Fibroblast of skin of right quadriceps (primary cell): ENCODE measurements at regions not wholly inside any gene's neighbourhood (a gene's known extent, or its start where the extent isn't known, plus 50 kb on each side); places are given as distances from the start of the nearest gene placed in this dataset.

Experiments
- DNase-seq: peaks from one replicate; pipeline ENCODE4 v3.0.0-alpha.2; 2013

DNA sequence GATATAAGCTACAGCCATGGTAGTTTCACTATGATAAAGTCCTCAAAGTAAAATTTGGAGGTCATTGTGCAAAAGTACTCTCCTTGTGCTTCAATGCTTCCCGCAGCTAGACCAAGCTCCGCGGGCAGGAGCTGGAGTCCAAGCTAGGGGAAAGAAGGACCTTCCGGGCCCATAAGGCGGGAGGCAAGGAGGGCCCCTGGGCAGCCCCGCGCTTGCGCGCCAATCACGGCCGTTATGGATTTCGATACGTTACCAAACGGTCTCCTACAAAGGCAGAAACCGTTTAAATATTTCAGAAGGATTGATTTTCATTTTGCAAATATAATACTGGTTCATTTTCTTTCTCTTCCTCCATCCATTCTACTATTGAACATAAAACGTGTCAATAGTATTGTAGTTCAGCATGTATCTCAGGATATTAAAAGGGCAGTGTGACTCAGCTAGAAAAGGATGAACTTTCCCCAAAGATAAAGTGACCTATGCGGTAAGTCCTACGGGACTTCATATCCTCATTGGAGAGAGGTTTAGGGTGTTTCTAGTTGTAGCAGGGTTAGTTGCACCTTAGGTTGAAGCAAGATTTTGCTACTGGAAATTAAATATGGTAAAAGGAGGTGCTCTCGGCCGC lies 128.0 kb downstream of the KIF20B start:
- DNase-seq = no peak

DNA sequence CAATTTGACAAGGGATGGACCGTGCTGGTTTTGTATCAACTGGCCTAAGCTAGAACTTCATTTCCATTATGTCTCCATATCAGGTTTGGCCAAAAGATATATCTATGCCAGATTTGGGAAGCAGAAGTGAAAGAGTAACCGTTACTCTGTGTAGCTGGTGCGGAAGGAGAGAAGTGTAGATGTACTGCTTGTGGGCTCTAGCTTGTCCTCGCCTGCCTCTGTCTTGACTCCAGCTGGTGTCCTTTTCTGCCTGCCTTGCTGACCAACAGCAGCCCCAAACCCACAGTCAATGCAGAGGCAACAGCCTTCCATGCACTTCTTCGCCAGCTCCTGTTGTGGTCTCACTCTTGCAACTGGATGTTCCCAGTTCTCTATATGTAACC lies 128.5 kb downstream of the KIF20B start:
- DNase-seq = no peak

DNA sequence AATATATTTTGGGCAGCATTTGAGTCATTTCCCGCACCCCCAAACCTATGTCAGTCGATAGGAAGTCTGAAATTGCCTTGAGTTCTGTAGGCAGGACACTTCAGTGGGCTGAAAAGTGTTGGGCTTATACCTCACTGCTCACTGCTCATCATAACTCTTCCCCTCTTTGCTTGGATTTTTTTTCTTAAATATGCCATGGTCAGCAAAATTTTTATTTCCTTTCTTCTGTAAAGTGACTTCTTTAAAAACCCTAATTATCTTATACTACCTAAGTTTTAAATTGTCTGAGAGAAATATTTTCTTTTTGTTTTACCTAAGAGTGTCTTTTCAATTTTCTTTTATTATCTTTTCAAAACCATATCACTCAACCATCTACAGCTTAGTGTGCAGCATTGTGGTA lies 129.2 kb downstream of the KIF20B start:
- DNase-seq = no peak

DNA sequence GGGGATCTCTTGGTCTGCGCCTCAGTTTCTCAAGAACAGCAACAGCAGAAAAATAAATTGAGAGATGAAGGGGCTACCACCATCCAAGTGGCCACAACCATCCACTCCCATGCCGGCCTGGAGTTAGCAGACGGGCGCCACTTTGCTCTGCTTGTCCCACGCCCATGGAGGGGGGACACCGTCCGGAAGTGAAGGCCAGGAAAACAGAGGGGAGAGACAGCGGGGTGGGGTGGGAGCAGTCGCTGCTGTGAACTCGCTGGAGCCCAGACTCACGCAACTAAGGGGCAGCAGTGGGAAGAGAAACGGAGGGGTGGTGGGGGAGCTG lies 135.4 kb downstream of the KIF20B start:
- no peak for DNase-seq

DNA sequence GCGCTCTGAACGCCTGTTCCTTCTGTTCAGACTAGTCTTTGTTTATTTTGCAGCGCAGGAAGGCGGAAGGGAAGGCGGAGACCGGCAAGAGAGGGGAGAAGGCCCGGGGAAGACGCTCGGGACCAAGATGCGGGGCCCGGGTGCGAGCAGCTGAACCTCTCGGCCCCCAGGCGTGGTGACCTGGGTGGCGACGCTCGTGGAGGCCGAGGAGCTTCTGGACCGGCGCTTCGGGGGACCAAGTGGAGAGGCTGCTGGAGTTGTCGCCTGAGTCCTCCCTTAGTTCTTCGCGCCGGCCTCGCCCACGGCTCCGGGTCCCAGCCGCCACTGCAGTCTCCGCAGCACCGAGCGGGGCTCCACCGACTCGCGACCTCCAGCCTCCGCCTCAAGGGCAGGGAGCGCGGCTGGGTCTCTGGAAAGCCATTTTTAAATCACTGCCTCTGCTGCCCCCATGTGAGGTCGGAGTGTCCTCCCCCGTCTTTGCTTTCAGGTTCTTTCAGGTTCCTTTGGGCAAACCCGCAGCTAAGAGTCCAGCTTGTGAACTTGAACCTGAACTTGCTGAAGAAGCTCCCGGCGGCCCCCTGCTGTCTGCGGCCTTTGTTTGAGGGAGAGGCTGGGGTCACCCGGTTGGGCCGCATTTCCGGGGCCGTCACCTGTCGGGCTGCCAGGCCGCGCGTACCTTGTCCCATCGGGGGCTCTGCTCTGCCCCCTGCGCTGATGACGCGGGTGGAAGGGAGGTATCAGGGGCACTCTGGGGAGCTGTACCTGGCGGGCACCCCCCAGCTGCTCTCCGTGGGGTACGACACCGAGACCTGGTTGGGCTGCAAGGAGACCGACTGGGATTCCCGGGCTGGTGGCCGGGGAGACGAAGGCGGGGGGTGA lies 136.0 kb downstream of the KIF20B start:
- peak; percentile 25 for DNase-seq

DNA sequence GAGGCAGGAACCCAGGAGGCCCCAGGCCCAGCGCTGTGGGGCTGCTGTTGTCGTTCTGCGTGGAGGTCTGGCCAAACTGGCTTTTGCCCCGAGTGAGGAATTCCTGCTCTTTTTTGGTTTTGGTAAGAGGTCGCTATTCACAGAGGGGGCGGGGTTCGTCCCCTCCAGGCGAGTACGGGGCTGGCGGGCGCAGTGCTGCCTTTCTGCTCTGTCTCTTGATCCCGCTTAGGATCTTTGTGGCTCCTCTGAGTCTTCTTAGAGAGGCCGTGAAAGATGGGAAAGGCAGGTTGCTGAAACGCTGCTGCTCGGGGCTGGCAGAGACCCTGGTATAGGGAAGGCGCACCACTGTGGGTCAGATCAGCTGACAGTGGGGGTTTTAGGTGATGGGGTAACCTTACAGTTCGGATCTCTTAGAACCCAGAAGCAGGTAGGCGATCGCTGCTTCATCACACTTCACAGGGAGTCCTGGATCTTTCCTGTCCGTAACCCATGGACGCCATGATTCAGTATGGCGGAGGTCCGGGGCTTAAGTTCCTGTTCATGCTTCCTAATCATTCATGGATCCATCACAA lies 136.7 kb downstream of the KIF20B start:
- no peak for DNase-seq

DNA sequence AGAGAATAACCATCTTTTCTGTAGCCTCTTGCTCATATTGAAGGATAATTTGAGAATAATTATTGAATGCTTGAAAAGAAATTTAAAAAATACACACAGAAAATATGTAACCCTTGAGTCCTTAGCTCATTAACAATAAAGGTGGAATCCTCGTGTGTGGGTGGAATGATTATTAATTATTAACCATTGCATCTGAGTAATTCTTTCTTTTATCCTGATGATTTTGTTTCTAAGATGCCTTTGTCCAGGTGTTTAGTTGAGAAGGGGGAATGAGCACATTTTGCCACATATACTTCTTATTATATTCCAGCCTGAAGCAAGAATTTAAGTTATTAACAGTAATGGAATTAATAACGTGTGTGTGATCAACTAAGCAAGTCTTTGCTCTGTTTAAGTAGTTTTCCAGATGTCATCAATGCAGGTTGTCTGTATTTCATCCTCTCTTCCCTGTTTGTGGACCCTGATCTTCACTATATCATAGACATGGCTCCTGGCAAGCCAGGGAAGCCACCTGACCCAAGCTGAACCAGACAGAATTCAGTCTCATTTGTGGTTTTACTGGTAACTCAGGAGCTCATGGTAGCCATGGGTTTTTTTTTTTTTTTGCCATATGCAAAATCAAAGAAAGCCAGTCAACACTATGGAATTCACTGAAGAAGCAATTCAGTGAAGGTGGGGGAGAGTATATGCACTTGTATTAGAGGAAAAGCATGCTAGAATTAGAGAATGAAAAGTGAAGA lies 144.3 kb downstream of the KIF20B start:
- peak; percentile 29 for DNase-seq

DNA sequence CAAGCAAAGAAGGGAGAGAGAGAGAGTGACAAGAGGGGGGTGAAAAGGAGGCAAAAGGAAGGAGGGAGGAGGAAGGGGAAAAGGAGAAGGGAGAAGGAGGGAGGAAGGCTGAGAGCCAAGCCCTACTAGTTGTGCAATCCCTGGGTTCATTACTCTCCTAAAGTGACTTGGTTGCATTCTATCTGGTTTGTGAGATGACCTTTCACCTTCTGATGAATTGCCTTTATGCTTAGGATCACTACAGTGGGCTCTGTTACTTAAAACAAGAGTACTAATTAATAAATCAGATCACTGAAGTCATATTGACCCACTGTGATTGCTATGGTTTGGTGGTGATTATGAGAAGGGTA lies 144.9 kb downstream of the KIF20B start:
- no peak for DNase-seq

DNA sequence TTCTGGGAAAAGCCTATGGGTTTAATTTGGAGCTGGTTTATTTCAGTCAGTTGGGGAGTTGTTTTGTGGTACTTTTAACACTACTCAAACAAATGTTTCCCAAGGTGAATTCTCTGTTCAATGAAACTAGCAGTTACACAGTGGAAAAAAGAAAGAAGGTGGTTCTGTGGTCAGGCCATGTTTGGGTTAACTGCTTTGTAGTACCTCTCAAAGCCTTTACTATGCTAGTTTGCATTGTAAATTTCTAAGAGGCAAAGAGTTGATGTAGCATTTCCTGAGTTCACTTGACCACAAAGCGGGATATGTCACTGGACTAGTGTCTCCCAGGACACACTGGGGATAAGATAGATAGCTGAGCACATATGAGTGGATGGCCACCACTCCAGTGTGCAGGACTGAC lies 145.4 kb downstream of the KIF20B start:
- no peak for DNase-seq

DNA sequence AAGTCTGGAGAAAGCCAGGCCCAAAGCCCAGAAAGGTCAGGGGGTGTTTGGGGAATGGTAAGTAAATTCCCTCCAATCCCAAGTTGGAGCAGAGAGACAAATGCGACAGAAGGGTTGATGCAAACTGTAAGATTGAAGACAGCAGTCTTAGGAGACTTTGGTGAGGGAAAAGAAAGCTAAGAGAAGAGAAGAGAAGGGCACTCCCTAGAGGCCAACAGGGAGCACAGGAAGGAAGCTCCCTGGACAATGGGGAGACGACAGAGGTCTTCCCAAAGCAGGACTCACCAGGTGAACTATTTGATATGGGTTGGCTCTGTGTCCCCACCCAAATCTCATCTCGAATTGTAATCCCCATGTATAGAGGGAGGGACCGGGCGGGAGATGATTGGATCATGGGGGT lies 151.5 kb downstream of the KIF20B start:
- DNase-seq = no peak

DNA sequence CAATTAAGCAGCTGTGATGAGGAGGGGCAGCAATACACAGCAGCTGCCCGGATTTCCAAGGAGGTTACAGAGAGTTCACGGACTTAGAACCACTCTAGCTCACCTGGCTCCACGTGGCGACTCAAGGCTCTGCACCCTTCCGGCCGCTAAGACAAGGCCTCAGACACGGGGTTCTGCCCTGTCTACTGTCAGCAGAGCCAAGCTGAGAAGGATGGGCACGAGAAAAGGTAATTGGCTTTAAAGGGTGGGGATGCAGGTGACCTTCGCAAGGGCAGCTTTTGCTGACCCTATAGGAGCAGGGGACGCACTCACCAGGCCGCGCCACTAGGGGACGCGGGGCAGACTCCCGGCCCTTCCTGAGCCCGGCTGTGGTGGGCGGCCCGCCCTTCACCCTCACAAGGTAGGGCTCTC lies 152.4 kb downstream of the KIF20B start:
- DNase-seq = no peak

DNA sequence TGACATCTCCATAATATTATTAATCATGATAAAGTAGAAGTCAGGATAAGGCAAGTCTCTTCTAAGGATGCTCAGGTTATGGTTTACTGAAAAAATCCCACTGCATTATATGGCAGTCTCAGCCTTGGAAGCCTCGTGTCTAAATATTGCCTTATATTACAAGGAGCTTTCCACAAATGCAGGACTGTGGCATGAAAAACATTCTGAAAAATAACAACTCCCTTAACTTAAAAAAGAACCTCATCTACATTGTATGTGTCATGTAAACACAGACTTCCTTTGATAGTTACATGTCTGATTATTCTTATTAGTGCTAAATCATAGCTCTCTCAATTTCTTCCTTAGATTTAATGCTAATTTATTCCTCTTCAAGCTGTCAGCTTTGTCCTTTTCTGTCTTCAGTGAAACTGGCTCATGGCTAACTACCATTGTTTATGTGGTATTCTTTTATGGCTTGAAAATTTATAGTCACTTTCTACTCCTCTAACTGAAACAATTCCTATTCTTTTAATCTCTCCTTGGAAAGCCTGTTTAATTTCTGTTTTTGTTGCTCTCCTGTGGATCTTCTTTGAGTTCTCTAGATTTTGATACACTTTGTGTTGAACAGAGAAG lies 156.1 kb downstream of the KIF20B start:
- no peak for DNase-seq

DNA sequence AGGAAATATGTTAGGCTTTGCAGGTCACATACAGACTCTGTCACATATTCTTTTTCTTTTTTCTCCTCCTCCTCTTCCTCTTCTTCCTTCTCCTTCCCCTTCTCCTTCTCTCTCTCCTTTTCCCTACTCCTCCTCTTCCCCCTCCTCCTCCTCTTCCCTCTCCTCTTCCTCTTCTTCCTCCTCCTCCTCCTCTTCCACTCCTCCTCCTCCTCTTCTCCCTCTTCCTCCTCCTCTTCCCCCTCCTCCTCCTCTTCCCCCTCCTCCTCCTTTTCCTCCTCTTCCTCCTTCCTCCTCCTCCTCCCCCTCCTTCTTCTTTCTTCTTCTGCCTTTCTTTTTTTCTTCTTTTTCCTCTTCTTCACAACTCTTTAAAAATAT lies 159.8 kb downstream of the KIF20B start:
- no peak for DNase-seq

DNA sequence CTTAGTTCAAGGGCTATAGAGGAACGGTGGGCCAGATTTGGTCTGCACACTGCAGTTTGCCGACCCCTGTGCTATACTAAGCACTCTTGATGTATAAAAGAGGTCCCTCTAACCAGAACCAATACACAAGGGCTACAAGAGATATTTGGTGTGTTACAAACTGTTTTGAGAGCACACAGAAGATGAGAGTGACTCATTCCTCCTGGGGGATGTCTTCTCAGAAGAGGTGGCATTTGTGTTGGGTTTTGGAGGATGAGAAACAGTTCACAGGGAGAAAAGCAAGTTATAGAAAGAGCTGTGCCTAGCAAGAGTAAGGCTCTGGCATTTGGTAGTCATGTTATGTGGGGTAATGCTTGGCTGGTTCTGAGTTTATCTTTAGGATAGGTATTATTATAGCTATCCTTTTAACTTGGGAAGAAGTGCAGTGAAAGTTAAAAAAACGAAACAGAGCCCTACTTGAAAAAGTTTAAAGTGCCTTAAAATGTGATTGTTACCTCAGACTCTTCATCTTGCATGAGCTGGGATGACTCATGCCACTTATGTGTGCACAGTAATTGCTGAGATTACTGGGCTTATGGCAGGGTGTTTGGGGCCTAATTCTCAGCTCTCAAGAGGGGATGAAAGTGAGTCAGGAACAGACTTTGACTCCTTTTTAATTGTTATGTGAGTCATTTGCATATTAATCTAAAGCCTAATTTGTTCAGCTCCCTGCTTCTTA lies 160.4 kb downstream of the KIF20B start:
- peak; percentile 74 for DNase-seq

DNA sequence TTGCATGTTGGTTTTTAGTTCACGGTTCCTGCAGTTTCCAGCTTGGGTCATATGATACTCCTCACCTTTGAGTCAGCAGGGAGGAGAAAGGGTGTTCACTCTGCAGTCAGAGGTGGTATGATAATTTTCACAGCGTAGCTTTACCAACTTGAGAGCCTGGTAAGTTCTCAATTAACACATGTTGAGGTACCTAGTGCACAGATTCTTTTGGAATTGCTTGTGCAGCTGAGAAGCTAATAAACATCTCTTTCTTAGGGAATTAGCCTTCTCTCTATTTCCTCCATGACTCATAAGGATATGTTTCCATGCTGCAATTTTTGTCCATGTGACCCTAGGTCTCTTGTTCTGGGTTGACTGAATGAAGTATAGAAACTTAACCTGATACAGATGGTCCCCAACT lies 166.6 kb downstream of the KIF20B start:
- DNase-seq = peak; percentile 27

DNA sequence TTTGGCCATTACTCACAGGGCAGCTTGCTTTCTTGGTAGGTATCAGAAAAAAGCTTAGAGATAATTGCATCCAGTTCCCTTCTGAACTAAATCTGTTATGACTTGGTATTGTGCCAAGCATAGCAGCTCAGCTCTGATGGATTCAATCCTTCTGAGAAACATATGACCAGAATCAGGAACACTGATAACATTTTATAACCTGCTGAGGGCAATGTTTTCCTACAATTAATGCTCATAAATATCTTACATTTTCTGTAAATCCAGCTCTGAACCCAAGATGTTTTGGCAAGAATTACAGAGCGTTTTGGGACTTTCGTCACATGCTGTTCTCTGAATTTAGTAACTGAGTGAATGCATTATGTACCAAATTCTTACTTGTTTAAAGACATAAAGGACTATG lies 167.8 kb downstream of the KIF20B start:
- DNase-seq = peak; percentile 29

DNA sequence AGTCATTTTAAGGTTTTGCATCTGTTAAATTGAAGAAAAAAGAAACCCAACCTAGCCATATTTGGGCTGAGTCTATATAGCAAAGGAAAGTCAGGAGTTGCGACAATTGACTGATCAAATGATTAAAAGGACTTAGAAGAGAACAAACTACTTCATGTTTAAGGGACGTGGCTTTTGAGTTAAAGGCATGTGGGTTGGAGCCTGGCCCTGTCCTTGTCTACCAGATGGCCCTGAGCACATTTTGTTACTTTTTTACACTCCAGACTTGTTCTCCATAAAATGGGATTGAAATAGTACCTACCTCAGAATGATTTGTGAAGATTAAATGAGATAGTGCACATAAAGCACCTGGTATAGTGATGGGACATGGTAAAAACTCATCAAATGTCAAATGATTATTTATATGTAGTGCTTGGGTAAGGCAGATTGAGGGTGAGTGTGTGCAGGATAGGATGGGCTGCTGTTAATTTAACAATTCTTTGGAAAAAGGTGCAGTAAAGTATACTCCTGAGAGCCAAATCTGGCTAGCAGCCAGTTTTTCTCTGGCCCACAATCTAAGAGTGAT lies 168.3 kb downstream of the KIF20B start:
- DNase-seq = no peak

DNA sequence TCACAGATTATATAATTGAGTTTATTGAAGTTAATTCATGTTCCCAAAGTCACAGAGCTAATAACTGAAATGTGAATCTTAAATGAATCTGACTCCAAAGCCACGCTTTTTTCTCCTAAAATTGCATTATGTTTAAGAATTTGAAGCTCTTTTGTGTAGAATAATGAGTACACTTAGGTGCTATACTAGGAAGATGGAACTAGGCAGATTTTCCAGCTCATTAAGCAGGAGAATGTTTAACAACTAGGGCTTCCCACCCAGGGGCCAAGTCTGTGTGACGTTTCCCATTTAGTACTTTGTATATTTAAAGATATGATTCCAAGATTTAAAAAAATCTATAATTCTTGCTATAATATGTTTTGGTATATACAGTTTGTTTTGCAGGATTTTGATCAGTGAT lies 169.5 kb downstream of the KIF20B start:
- no peak for DNase-seq

DNA sequence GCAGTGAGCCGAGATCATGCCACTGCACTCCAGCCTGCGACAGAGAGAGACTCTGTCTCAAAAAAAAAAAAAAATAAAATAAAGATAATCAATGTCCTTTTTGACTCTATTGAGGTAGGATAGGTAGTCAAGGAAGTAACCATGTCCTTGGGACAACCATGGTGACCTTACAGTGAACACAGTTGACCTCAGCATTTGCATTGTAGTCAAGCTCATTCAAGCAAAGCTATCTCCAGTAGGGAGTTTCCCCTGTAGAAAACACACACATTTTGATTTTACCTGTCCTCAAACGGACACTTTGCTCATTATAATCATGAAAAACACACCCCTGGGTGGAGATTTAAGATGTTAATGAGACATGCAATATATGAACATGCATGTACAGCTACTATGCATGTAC lies 171.7 kb downstream of the KIF20B start:
- DNase-seq = no peak

DNA sequence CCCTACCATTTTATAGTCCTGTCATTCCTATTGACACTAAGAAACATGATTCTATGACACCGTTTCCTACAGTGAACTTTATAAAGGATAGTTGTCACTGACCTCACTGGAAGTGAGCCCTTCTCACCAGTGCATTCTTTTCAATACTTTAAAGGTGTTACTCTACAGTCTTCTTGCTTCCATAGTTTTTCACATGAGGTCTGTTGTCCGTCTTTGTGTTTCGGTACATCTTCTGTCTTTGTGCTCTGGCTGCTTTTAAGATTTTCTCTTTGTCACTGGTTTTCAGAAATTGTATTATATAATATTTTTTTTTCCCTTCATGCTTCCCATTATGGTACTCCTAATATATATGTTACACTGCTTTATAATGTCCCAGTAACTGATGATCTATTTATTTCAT lies 174.2 kb downstream of the KIF20B start:
- no peak for DNase-seq

DNA sequence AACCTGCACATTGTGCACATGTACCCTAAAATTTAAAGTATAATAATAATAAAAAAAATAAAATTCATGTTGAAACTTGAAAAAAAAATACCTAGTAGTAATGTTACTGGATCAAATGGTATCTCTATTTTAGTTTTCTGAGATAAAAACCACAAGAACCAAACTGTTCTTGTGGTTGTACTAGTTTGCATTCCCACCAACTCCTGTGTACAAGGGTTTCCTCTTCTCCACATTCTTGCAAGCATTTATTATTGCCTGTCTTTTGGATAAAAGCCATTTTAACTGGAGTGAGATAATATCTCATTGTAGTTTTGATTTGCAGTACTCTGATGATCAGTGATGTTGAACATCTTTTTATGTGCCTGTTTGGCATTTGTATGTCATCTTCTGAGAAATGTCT lies 177.7 kb downstream of the KIF20B start:
- DNase-seq = no peak

DNA sequence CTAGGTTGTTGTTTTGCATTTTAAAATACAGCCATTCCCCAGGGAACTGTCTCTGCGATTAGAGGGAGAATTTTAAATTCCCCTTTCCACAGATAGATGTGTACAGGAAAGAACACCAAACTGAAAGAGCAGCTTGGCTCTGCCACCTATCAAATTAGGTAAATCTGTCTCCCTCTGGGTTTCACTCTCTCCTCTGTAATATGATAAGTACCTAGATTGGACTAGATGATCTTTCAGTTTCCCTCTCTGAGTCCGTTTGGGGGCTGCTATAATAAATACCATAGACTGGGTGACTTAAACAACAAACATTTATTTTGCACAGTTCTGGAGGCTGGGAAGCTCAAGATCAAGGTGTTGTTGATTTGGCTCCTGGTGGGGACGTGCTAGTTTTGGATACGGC lies 186.0 kb downstream of the KIF20B start:
- no peak for DNase-seq

DNA sequence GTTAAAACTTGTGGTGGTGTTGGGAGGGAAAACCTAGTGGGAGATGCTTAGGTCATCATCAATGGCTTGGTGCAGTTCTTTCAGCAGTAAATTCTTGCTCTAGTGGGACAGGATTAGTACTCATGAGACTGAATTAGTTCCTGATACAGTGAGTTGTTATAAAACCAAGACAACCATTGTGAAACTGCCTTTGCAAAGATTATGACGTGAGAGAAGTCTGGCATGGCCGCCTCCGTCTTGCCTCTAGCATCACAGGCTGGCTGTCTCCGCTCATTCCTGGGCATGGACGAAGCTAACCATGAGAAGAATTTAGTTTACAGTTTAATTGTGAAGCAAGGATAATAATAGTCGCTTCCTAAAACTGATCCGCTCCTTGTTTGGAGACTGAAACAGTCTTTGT lies 186.4 kb downstream of the KIF20B start:
- DNase-seq = no peak
